ENCODE measurements at regions not wholly inside any gene's neighbourhood (a gene's known extent, or its start where the extent isn't known, plus 50 kb on each side); places are given as distances from the start of the nearest gene placed in this dataset.
"Not testable (repeated sequence)": the region's sequence is repeated elsewhere in the genome, so short reads cannot be mapped to it uniquely, and the experiment has no call there.

- H3K9me3 Mint-ChIP-seq = peaks cover 3 to 39% (median 12%) of the 10 kb centered on the region in 6 donors
- H3K36me3 Mint-ChIP-seq = no peaks in the 10 kb centered on the region
- H3K27me3 Mint-ChIP-seq (ENCODE audit: low read depth in 3 of 3) = peaks cover 0 to 4% (median 3%) of the 10 kb centered on the region in 3 donors
- no peaks in the 10 kb centered on the region for H3K4me1 Mint-ChIP-seq
- DNase-seq = no peak
- no peak overlapping the region for H3K27ac Mint-ChIP-seq
- H3K4me3 Mint-ChIP-seq = no peak overlapping the region
Observed at GRCh38 chr4:58871509-58871908, 1761.3 kb upstream of the IGFBP7 start.

GRCh38 chr4:58849026-58849425, 1738.8 kb upstream of the IGFBP7 start:
- Mint-ChIP-seq H3K27me3 (ENCODE audit: low read depth in 3 of 3) (peaks cover 0 to 1% (median 1%) of the 10 kb centered on the region in 3 donors), H3K36me3 (no peaks in the 10 kb centered on the region), H3K27ac (no peak overlapping the region), H3K4me3 (no peak overlapping the region), H3K9me3 (peaks cover 14 to 46% (median 28%) of the 10 kb centered on the region in 6 donors), H3K4me1 (no peaks in the 10 kb centered on the region)
- no peak for DNase-seq

- Mint-ChIP-seq H3K36me3 (no peaks in the 10 kb centered on the region), H3K9me3 (peaks cover 10 to 60% (median 26%) of the 10 kb centered on the region in 6 donors), H3K4me3 (no peak overlapping the region), H3K4me1 (no peaks in the 10 kb centered on the region), H3K27me3 (ENCODE audit: low read depth in 3 of 3) (no peaks in the 10 kb centered on the region), H3K27ac (no peak overlapping the region)
- DNase-seq = no peak
Observed at GRCh38 chr4:58843455-58843854, 1733.3 kb upstream of the IGFBP7 start.

GRCh38 chr4:58833126-58833525, 1722.9 kb upstream of the IGFBP7 start:
- H3K4me3 Mint-ChIP-seq = no peak overlapping the region

GRCh38 chr4:58825278-58825677, 1715.1 kb upstream of the IGFBP7 start:
- Mint-ChIP-seq H3K27me3 (ENCODE audit: low read depth in 3 of 3) (no peaks in the 10 kb centered on the region), H3K27ac (no peak overlapping the region), H3K9me3 (peaks cover 3 to 36% (median 9%) of the 10 kb centered on the region in 6 donors), H3K4me3 (no peak overlapping the region), H3K4me1 (no peaks in the 10 kb centered on the region), H3K36me3 (no peaks in the 10 kb centered on the region)
- DNase-seq = no peak

More at GRCh38 chr4:58833126-58833525, 1722.9 kb upstream of the IGFBP7 start:
- no peak for DNase-seq
- Mint-ChIP-seq H3K4me1 (no peaks in the 10 kb centered on the region), H3K27ac (no peak overlapping the region), H3K36me3 (no peaks in the 10 kb centered on the region), H3K27me3 (ENCODE audit: low read depth in 3 of 3) (peaks cover 0 to 1% (median 0%) of the 10 kb centered on the region in 3 donors), H3K9me3 (peaks cover 2 to 38% (median 15%) of the 10 kb centered on the region in 6 donors)

- DNase-seq; H3K4me1 Mint-ChIP-seq; H3K27me3 Mint-ChIP-seq (ENCODE audit: low read depth in 3 of 3); H3K36me3 Mint-ChIP-seq; H3K27ac Mint-ChIP-seq; H3K4me3 Mint-ChIP-seq: not testable (repeated sequence)
- H3K9me3 Mint-ChIP-seq = peaks cover 2 to 46% (median 17%) of the 10 kb centered on the region in 6 donors
Observed at GRCh38 chr4:58818560-58818959, 1708.4 kb upstream of the IGFBP7 start.

GRCh38 chr4:58809948-58810347, 1699.8 kb upstream of the IGFBP7 start:
- H3K4me1 Mint-ChIP-seq = no peaks in the 10 kb centered on the region
- H3K4me3 Mint-ChIP-seq = no peak overlapping the region
- H3K27ac Mint-ChIP-seq = no peak overlapping the region
- peaks cover 7 to 23% (median 15%) of the 10 kb centered on the region in 6 donors for H3K9me3 Mint-ChIP-seq
- H3K27me3 Mint-ChIP-seq (ENCODE audit: low read depth in 3 of 3) = no peaks in the 10 kb centered on the region
- no peaks in the 10 kb centered on the region for H3K36me3 Mint-ChIP-seq
- DNase-seq = no peak

GRCh38 chr4:58809366-58809765, 1699.2 kb upstream of the IGFBP7 start:
- H3K27me3 Mint-ChIP-seq (ENCODE audit: low read depth in 3 of 3) = no peaks in the 10 kb centered on the region
- H3K27ac Mint-ChIP-seq = no peak overlapping the region
- H3K36me3 Mint-ChIP-seq = no peaks in the 10 kb centered on the region
- H3K4me3 Mint-ChIP-seq = no peak overlapping the region
- DNase-seq = no peak
- H3K4me1 Mint-ChIP-seq = no peaks in the 10 kb centered on the region
- peaks cover 7 to 20% (median 14%) of the 10 kb centered on the region in 6 donors for H3K9me3 Mint-ChIP-seq

- no peaks in the 10 kb centered on the region for H3K4me1 Mint-ChIP-seq
- H3K4me3 Mint-ChIP-seq = no peak overlapping the region
- peaks cover 7 to 20% (median 14%) of the 10 kb centered on the region in 6 donors for H3K9me3 Mint-ChIP-seq
- H3K27me3 Mint-ChIP-seq (ENCODE audit: low read depth in 3 of 3) = no peaks in the 10 kb centered on the region
- DNase-seq = no peak
- H3K36me3 Mint-ChIP-seq = no peaks in the 10 kb centered on the region
- H3K27ac Mint-ChIP-seq = no peak overlapping the region
Observed at GRCh38 chr4:58808817-58809216, 1698.6 kb upstream of the IGFBP7 start.

GRCh38 chr4:58807843-58808615, 1697.8 kb upstream of the IGFBP7 start:
- no peaks in the 10 kb centered on the region for H3K36me3 Mint-ChIP-seq
- peaks cover 9 to 23% (median 15%) of the 10 kb centered on the region in 6 donors for H3K9me3 Mint-ChIP-seq
- no peak overlapping the region for H3K27ac Mint-ChIP-seq
- no peaks in the 10 kb centered on the region for H3K4me1 Mint-ChIP-seq
- H3K27me3 Mint-ChIP-seq (ENCODE audit: low read depth in 3 of 3) = no peaks in the 10 kb centered on the region
- H3K4me3 Mint-ChIP-seq = no peak overlapping the region
- no peak for DNase-seq

GRCh38 chr4:58776627-58777026, 1666.4 kb upstream of the IGFBP7 start:
- Mint-ChIP-seq H3K27me3 (ENCODE audit: low read depth in 3 of 3) (peaks cover 0 to 4% (median 0%) of the 10 kb centered on the region in 3 donors), H3K36me3 (no peaks in the 10 kb centered on the region), H3K27ac (no peak overlapping the region), H3K9me3 (peaks cover 5 to 29% (median 11%) of the 10 kb centered on the region in 6 donors), H3K4me3 (no peak overlapping the region), H3K4me1 (no peaks in the 10 kb centered on the region)
- DNase-seq = no peak

- no peak for DNase-seq
- peaks cover 2 to 38% (median 12%) of the 10 kb centered on the region in 6 donors for H3K9me3 Mint-ChIP-seq
- no peak overlapping the region for H3K27ac Mint-ChIP-seq
- no peak overlapping the region for H3K4me3 Mint-ChIP-seq
- no peaks in the 10 kb centered on the region for H3K36me3 Mint-ChIP-seq
- H3K27me3 Mint-ChIP-seq (ENCODE audit: low read depth in 3 of 3) = no peaks in the 10 kb centered on the region
- no peaks in the 10 kb centered on the region for H3K4me1 Mint-ChIP-seq
Observed at GRCh38 chr4:58767598-58767997, 1657.4 kb upstream of the IGFBP7 start.

GRCh38 chr4:58766763-58767162, 1656.6 kb upstream of the IGFBP7 start:
- Mint-ChIP-seq H3K9me3 (peaks cover 2 to 35% (median 13%) of the 10 kb centered on the region in 6 donors), H3K27ac (no peak overlapping the region), H3K4me1 (no peaks in the 10 kb centered on the region), H3K36me3 (no peaks in the 10 kb centered on the region), H3K27me3 (ENCODE audit: low read depth in 3 of 3) (no peaks in the 10 kb centered on the region), H3K4me3 (no peak overlapping the region)
- no peak for DNase-seq

GRCh38 chr4:58761563-58761962, 1651.4 kb upstream of the IGFBP7 start:
- H3K27ac Mint-ChIP-seq = no peak overlapping the region
- H3K4me1 Mint-ChIP-seq = no peaks in the 10 kb centered on the region
- H3K36me3 Mint-ChIP-seq = no peaks in the 10 kb centered on the region
- no peaks in the 10 kb centered on the region for H3K27me3 Mint-ChIP-seq (ENCODE audit: low read depth in 3 of 3)
- H3K9me3 Mint-ChIP-seq = peaks cover 4 to 19% (median 8%) of the 10 kb centered on the region in 6 donors
- no peak overlapping the region for H3K4me3 Mint-ChIP-seq
- DNase-seq = no peak

- Mint-ChIP-seq H3K27ac (no peak overlapping the region), H3K4me3 (no peak overlapping the region)
Observed at GRCh38 chr4:58760737-58761136, 1650.6 kb upstream of the IGFBP7 start.

More at GRCh38 chr4:58760737-58761136, 1650.6 kb upstream of the IGFBP7 start:
- DNase-seq = no peak
- H3K36me3 Mint-ChIP-seq = no peaks in the 10 kb centered on the region
- no peaks in the 10 kb centered on the region for H3K4me1 Mint-ChIP-seq
- H3K27me3 Mint-ChIP-seq (ENCODE audit: low read depth in 3 of 3) = no peaks in the 10 kb centered on the region
- H3K9me3 Mint-ChIP-seq = peaks cover 4 to 11% (median 5%) of the 10 kb centered on the region in 6 donors

Measured in immature natural killer cell (primary cell).